ENCODE measurements at regions not wholly inside any gene's neighbourhood (a gene's known extent, or its start where the extent isn't known, plus 50 kb on each side); places are given as distances from the start of the nearest gene placed in this dataset.

DNA sequence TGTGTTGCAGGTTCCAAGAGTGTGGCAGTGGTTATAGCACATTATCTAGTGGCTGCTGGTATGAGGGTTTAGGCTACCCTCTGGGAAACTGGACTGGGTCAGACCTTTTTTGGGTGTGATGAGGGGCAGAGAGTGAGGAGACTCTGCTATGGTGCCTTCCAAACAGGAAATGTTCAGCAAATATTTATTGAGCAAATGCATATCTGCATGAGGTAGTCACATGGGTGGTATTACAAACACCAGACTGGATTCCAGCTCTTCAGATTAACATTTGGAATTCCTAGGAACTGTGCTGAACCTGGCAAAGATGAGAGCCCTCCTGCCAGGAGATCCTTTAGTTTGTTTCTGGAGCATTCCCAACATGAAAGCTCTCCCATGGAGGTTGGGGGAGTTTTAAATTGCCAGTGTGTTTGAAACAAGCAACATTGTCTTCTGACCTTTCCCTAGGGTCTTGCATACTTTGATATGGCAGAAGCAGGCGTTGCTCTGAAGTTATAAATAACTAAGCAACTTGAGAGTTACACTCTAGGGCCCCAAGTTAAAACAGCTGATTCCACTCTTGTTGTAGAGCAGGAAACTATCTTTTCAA lies 341.2 kb upstream of the C2CD4B start:
- Histone ChIP-seq H3K4me2 (replicated peaks; ENCODE audit: low read depth, low read length, poor library complexity, severe bottlenecking) (no peak overlapping the region), H2AFZ (ENCODE audit: insufficient read depth, low read depth, low read length, poor library complexity, severe bottlenecking) (no peak overlapping the region), H4K20me1 (ENCODE audit: control insufficient read depth, insufficient read depth, low read length, poor library complexity, severe bottlenecking) (no peaks in the 10 kb centered on the region), H3K36me3 (replicated peaks in 1 of 2; ENCODE audit: control extremely low read depth in 1 of 2, control insufficient read depth in 1 of 2, extremely low read depth in 1 of 2, insufficient read depth in 2 of 2, low read length in 1 of 2) (no peaks in the 10 kb centered on the region), H3K79me2 (ENCODE audit: control insufficient read depth, insufficient read depth, low read length) (no peaks in the 10 kb centered on the region), H3K4me1 (ENCODE audit: control insufficient read depth in 2 of 2, insufficient read depth in 2 of 2, low read length in 2 of 2) (no peaks in the 10 kb centered on the region), H3K9ac (ENCODE audit: low read length) (no peak overlapping the region), H3K9me3 (ENCODE audit: control extremely low read depth in 1 of 3, control insufficient read depth in 2 of 3, insufficient read depth in 1 of 3, low read length in 2 of 3) (no peaks in the 10 kb centered on the region), H3K4me3 (ENCODE audit: control extremely low read depth in 1 of 5, extremely low read depth in 1 of 5, insufficient read depth in 1 of 5, low read depth in 2 of 5, low read length in 4 of 5) (no peak overlapping the region), H3K27ac (ENCODE audit: low read length in 2 of 2) (no peak overlapping the region), H3K27me3 (replicated peaks in 1 of 4; ENCODE audit: control extremely low read depth in 1 of 4, control insufficient read depth in 3 of 4, insufficient read depth in 4 of 4, low read length in 3 of 4) (no peaks in the 10 kb centered on the region)
- TF ChIP-seq EZH2 (IDR thresholded peaks at IDR 0.05; ENCODE audit: borderline replicate concordance, insufficient read depth, low read depth, low read length, poor library complexity, severe bottlenecking): no peak
- TF ChIP-seq, protein P1, sequence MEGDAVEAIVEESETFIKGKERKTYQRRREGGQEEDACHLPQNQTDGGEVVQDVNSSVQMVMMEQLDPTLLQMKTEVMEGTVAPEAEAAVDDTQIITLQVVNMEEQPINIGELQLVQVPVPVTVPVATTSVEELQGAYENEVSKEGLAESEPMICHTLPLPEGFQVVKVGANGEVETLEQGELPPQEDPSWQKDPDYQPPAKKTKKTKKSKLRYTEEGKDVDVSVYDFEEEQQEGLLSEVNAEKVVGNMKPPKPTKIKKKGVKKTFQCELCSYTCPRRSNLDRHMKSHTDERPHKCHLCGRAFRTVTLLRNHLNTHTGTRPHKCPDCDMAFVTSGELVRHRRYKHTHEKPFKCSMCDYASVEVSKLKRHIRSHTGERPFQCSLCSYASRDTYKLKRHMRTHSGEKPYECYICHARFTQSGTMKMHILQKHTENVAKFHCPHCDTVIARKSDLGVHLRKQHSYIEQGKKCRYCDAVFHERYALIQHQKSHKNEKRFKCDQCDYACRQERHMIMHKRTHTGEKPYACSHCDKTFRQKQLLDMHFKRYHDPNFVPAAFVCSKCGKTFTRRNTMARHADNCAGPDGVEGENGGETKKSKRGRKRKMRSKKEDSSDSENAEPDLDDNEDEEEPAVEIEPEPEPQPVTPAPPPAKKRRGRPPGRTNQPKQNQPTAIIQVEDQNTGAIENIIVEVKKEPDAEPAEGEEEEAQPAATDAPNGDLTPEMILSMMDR (IDR thresholded peaks at IDR 0.05): no peak
- Mint-ChIP-seq H3K27ac (no peak overlapping the region), H3K9me3 (ENCODE audit: insufficient read depth) (no peaks in the 10 kb centered on the region), H3K4me1 (no peaks in the 10 kb centered on the region), H3K4me3 (no peak overlapping the region), H3K27me3 (peaks cover 6% of the 10 kb centered on the region)
- DNase-seq: no peak
- 0% methylated on average over 1 of the region's 1 CpG for WGBS (ENCODE audit: insufficient coverage)
- intact Hi-C loops (cut with micrococcal nuclease): no loop called here
- POLR2A ChIA-PET: no interaction called here
- no peak for ATAC-seq (ENCODE audit: low read depth)
- CTCF ChIA-PET: no interaction called here

- CTCF ChIA-PET: no interaction called here
- Histone ChIP-seq H2AFZ (ENCODE audit: insufficient read depth, low read depth, low read length, poor library complexity, severe bottlenecking) (no peak overlapping the region), H3K4me3 (ENCODE audit: control extremely low read depth in 1 of 5, extremely low read depth in 1 of 5, insufficient read depth in 1 of 5, low read depth in 2 of 5, low read length in 4 of 5) (no peak overlapping the region), H3K9me3 (ENCODE audit: control extremely low read depth in 1 of 3, control insufficient read depth in 2 of 3, insufficient read depth in 1 of 3, low read length in 2 of 3) (no peaks in the 10 kb centered on the region), H3K4me1 (ENCODE audit: control insufficient read depth in 2 of 2, insufficient read depth in 2 of 2, low read length in 2 of 2) (no peaks in the 10 kb centered on the region), H3K36me3 (replicated peaks in 1 of 2; ENCODE audit: control extremely low read depth in 1 of 2, control insufficient read depth in 1 of 2, extremely low read depth in 1 of 2, insufficient read depth in 2 of 2, low read length in 1 of 2) (no peaks in the 10 kb centered on the region), H4K20me1 (ENCODE audit: control insufficient read depth, insufficient read depth, low read length, poor library complexity, severe bottlenecking) (no peaks in the 10 kb centered on the region), H3K4me2 (replicated peaks; ENCODE audit: low read depth, low read length, poor library complexity, severe bottlenecking) (no peak overlapping the region), H3K27ac (ENCODE audit: low read length in 2 of 2) (no peak overlapping the region), H3K27me3 (replicated peaks in 1 of 4; ENCODE audit: control extremely low read depth in 1 of 4, control insufficient read depth in 3 of 4, insufficient read depth in 4 of 4, low read length in 3 of 4) (peaks cover 0 to 8% (median 0%) of the 10 kb centered on the region in 4 experiments), H3K9ac (ENCODE audit: low read length) (no peak overlapping the region), H3K79me2 (ENCODE audit: control insufficient read depth, insufficient read depth, low read length) (no peaks in the 10 kb centered on the region)
- H3K4me1 Mint-ChIP-seq: no peaks in the 10 kb centered on the region
- DNase-seq: no peak
- no peak overlapping the region for H3K4me3 Mint-ChIP-seq
- no peak overlapping the region for H3K27ac Mint-ChIP-seq
- intact Hi-C loops (cut with micrococcal nuclease): no loop called here
- H3K9me3 Mint-ChIP-seq (ENCODE audit: insufficient read depth): no peaks in the 10 kb centered on the region
- 92% methylated on average over 8 of the region's 12 CpGs for WGBS (ENCODE audit: insufficient coverage)
- ATAC-seq (ENCODE audit: low read depth): no peak
- H3K27me3 Mint-ChIP-seq: peaks cover 11% of the 10 kb centered on the region
- TF ChIP-seq, protein P1 (IDR thresholded peaks at IDR 0.05): no peak
- TF ChIP-seq EZH2 (IDR thresholded peaks at IDR 0.05; ENCODE audit: borderline replicate concordance, insufficient read depth, low read depth, low read length, poor library complexity, severe bottlenecking): no peak
- POLR2A ChIA-PET: no interaction called here
Measured at GRCh38 chr15:62509395-62509958, 344.4 kb upstream of the C2CD4B start.

Measured in B cell (primary cell).